ENCODE measurements at regions not wholly inside any gene's neighbourhood (a gene's known extent, or its start where the extent isn't known, plus 50 kb on each side); places are given as distances from the start of the nearest gene placed in this dataset.
A peak's percentile ranks its signal among the peaks of the same experiment; 100 is the strongest.
"Not testable (repeated sequence)": the region's sequence is repeated elsewhere in the genome, so short reads cannot be mapped to it uniquely, and the experiment has no call there.

GRCh38 chr3:40895109-40895508 is 304.2 kb upstream of the CTNNB1 start:
- no peak overlapping the region for H3K27ac ChIP-seq
- H3K27me3 ChIP-seq: no peaks in the 10 kb centered on the region
- H3K36me3 ChIP-seq: no peaks in the 10 kb centered on the region
- no peak for TF ChIP-seq CTCF (IDR thresholded peaks at IDR 0.05; ENCODE audit: low read depth, low read length)
- no peak overlapping the region for H3K4me3 ChIP-seq
- no peak for DNase-seq (ENCODE audit: low read depth in 1 of 2, low spot score in 1 of 2)
- H3K9me3 ChIP-seq (ENCODE audit: low read depth): no peaks in the 10 kb centered on the region
- no peaks in the 10 kb centered on the region for H3K4me1 ChIP-seq (ENCODE audit: low read depth)

- Histone ChIP-seq H3K27ac (no peak overlapping the region), H3K36me3 (no peaks in the 10 kb centered on the region), H3K4me3 (no peak overlapping the region), H3K9me3 (ENCODE audit: low read depth) (no peaks in the 10 kb centered on the region), H3K4me1 (ENCODE audit: low read depth) (no peaks in the 10 kb centered on the region), H3K27me3 (no peaks in the 10 kb centered on the region)
- peak in 1 of 2 donors; percentile 36 for DNase-seq (ENCODE audit: low read depth in 1 of 2, low spot score in 1 of 2)
- no peak for TF ChIP-seq CTCF (IDR thresholded peaks at IDR 0.05; ENCODE audit: low read depth, low read length)
These were observed 300.0 kb upstream of the CTNNB1 start for GRCh38 chr3:40899286-40899712.

GRCh38 chr3:40901298-40901697 is 298.0 kb upstream of the CTNNB1 start:
- DNase-seq (ENCODE audit: low read depth in 1 of 2, low spot score in 1 of 2): no peak
- Histone ChIP-seq H3K27me3 (no peaks in the 10 kb centered on the region), H3K9me3 (ENCODE audit: low read depth) (no peaks in the 10 kb centered on the region), H3K4me1 (ENCODE audit: low read depth) (no peaks in the 10 kb centered on the region), H3K4me3 (no peak overlapping the region), H3K27ac (no peak overlapping the region), H3K36me3 (no peaks in the 10 kb centered on the region)
- no peak for TF ChIP-seq CTCF (IDR thresholded peaks at IDR 0.05; ENCODE audit: low read depth, low read length)

GRCh38 chr3:40901796-40902195 is 297.5 kb upstream of the CTNNB1 start:
- TF ChIP-seq CTCF (IDR thresholded peaks at IDR 0.05; ENCODE audit: low read depth, low read length): no peak
- no peaks in the 10 kb centered on the region for H3K9me3 ChIP-seq (ENCODE audit: low read depth)
- no peaks in the 10 kb centered on the region for H3K36me3 ChIP-seq
- DNase-seq (ENCODE audit: low read depth in 1 of 2, low spot score in 1 of 2): no peak
- H3K27me3 ChIP-seq: no peaks in the 10 kb centered on the region
- H3K4me3 ChIP-seq: no peak overlapping the region
- no peak overlapping the region for H3K27ac ChIP-seq
- H3K4me1 ChIP-seq (ENCODE audit: low read depth): no peaks in the 10 kb centered on the region

- H3K27me3 ChIP-seq; H3K27ac ChIP-seq; H3K36me3 ChIP-seq; DNase-seq (ENCODE audit: low read depth in 1 of 2, low spot score in 1 of 2); H3K4me1 ChIP-seq (ENCODE audit: low read depth); H3K9me3 ChIP-seq (ENCODE audit: low read depth): not testable (repeated sequence)
- H3K4me3 ChIP-seq: peak overlapping the region; percentile 20
These were observed 291.3 kb upstream of the CTNNB1 start for GRCh38 chr3:40907907-40908465.

GRCh38 chr3:40908612-40909011 is 290.7 kb upstream of the CTNNB1 start:
- no peaks in the 10 kb centered on the region for H3K9me3 ChIP-seq (ENCODE audit: low read depth)
- no peaks in the 10 kb centered on the region for H3K27me3 ChIP-seq
- TF ChIP-seq CTCF (IDR thresholded peaks at IDR 0.05; ENCODE audit: low read depth, low read length): no peak
- H3K27ac ChIP-seq: no peak overlapping the region
- no peaks in the 10 kb centered on the region for H3K4me1 ChIP-seq (ENCODE audit: low read depth)
- H3K36me3 ChIP-seq: no peaks in the 10 kb centered on the region
- no peak for DNase-seq (ENCODE audit: low read depth in 1 of 2, low spot score in 1 of 2)
- H3K4me3 ChIP-seq: peak overlapping the region; percentile 20
